HCT116 (cell line): ENCODE measurements at regions not wholly inside any gene's neighbourhood (a gene's known extent, or its start where the extent isn't known, plus 50 kb on each side); places are given as distances from the start of the nearest gene placed in this dataset.

Experiments
- CBX3 ChIP-seq: IDR thresholded peaks from 2 replicates; pipeline ENCODE4 v1.6.1; 2012; ENCODE audit warnings: low read depth
- CEBPB ChIP-seq: IDR thresholded peaks from 2 replicates; pipeline ENCODE4 v1.6.1; 2012; ENCODE audit warnings: low read depth
- EZH2 ChIP-seq: fragments of 200-600 bp; sonication (generic); IDR thresholded peaks from 2 replicates; pipeline ENCODE4 v1.6.1; 2017; ENCODE audit warnings: antibody characterized with exemption, mixed run types
- JUND ChIP-seq: IDR thresholded peaks from 2 replicates; pipeline ENCODE4 v1.6.1; 2012
- POLR2AphosphoS5 ChIP-seq: IDR thresholded peaks from 2 replicates; pipeline ENCODE4 v1.6.1; 2011; ENCODE audit warnings: mild to moderate bottlenecking, low read depth, low read length, moderate library complexity
- RAD21 ChIP-seq: IDR thresholded peaks from 2 replicates; pipeline ENCODE4 v1.6.1; 2012; ENCODE audit warnings: low read depth, mild to moderate bottlenecking
- SIN3A ChIP-seq: IDR thresholded peaks from 2 replicates; pipeline ENCODE4 v1.6.1; 2012; ENCODE audit warnings: low read depth
- SP1 ChIP-seq: IDR thresholded peaks from 2 replicates; pipeline ENCODE4 v1.6.1; 2012; ENCODE audit warnings: low read depth
- YY1 ChIP-seq: IDR thresholded peaks from 2 replicates; pipeline ENCODE4 v1.6.1; 2011; ENCODE audit warnings: low read length, low read depth, moderate library complexity, mild to moderate bottlenecking; ENCODE audit not compliant: insufficient replicate concordance; ENCODE audit errors: extremely low read depth
- TF ChIP-seq, protein P1 (sequence below), 3 experiments: fragments of 200-600 bp in 1 of 3; sonication (generic) in 1 of 3; IDR thresholded peaks in 2 of 3; conservative IDR thresholded peaks in 1 of 3; 2 replicates each; pipeline ENCODE4 v1.5.1; 2012 to 2017; ENCODE audit warnings: low read depth in 2 of 3, low read length in 2 of 3, antibody characterized with exemption in 1 of 3, borderline replicate concordance in 1 of 3, control low read depth in 1 of 3, mild to moderate bottlenecking in 1 of 3, mixed read lengths in 1 of 3, mixed run types in 1 of 3, moderate library complexity in 1 of 3; ENCODE audit not compliant: insufficient read depth in 1 of 3

DNA sequence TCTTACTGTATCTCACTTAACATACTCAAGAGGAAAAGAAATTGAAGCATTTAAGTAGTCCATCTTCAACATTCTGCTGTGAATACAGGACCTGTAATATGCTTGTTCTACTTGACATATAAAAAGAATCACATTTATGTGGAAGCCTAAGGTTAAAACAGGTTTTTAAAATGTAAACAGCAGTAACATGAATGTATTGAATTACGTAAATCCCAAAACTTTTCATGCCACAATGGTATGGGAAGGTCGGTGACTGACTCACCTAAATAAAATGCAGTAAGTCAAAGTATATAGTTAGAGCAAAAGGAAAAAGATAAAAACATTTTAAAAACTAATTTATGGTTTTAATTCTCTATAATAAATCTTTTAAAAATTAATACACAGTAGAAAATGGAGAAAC is 115.7 kb upstream of the TJP1 start:
- no peak for TF ChIP-seq SP1
- TF ChIP-seq CBX3: no peak
- no peak for TF ChIP-seq EZH2
- TF ChIP-seq, protein P1, sequence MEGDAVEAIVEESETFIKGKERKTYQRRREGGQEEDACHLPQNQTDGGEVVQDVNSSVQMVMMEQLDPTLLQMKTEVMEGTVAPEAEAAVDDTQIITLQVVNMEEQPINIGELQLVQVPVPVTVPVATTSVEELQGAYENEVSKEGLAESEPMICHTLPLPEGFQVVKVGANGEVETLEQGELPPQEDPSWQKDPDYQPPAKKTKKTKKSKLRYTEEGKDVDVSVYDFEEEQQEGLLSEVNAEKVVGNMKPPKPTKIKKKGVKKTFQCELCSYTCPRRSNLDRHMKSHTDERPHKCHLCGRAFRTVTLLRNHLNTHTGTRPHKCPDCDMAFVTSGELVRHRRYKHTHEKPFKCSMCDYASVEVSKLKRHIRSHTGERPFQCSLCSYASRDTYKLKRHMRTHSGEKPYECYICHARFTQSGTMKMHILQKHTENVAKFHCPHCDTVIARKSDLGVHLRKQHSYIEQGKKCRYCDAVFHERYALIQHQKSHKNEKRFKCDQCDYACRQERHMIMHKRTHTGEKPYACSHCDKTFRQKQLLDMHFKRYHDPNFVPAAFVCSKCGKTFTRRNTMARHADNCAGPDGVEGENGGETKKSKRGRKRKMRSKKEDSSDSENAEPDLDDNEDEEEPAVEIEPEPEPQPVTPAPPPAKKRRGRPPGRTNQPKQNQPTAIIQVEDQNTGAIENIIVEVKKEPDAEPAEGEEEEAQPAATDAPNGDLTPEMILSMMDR (IDR thresholded peaks at IDR 0.05 in 2 of 3, conservative IDR thresholded peaks at IDR 0.05 in 1 of 3; ENCODE audit: borderline replicate concordance in 1 of 3, insufficient read depth in 1 of 3, low read depth in 2 of 3, low read length in 2 of 3): no peak
- TF ChIP-seq SIN3A: no peak
- TF ChIP-seq POLR2AphosphoS5: no peak
- no peak for TF ChIP-seq CEBPB
- no peak for TF ChIP-seq JUND
- no peak for TF ChIP-seq YY1
- no peak for TF ChIP-seq RAD21
